Endothelial cell of umbilical vein (primary cell): ENCODE measurements at regions not wholly inside any gene's neighbourhood (a gene's known extent, or its start where the extent isn't known, plus 50 kb on each side); places are given as distances from the start of the nearest gene placed in this dataset.

Experiments
- BruUV-seq: library from RNA; stranded (reverse); fragments of 400-500 nt; replicated peaks from 2 replicates; lab custom pipeline; 2021; lab: Mats Ljungman, UMichigan
- CTCF ChIA-PET: fragments of 300-600, 350-600 bp; sonication (Branson Sonifier 250); formaldehyde crosslinking; loops from one replicate; lab custom pipeline; 2021; ENCODE audit warnings: antibody characterized with exemption, inconsistent platforms; lab: Charles Lee
- POLR2A ChIA-PET: fragments of 300-600, 350-600 bp; sonication (Branson Sonifier 250); formaldehyde crosslinking; loops from one replicate; lab custom pipeline; 2021; ENCODE audit warnings: antibody characterized with exemption, inconsistent platforms; lab: Charles Lee
- DNase-seq: peaks from one replicate; pipeline ENCODE4 v3.0.0-alpha.2; 2011; ENCODE audit warnings: low read depth, low spot score
- FAIRE-seq: peaks from 2 replicates; lab custom pipeline; 2011; peaks lifted over from hg19 to GRCh38; lab: Jason Lieb, UNC
- H2AFZ ChIP-seq: 2 replicates; pipeline ENCODE4 v1.6.0; 2012; ENCODE audit warnings: low read depth, low read length, control low read depth, inconsistent platforms
- H3K27ac ChIP-seq: 2 replicates; pipeline ENCODE4 v1.5.1; 2011; ENCODE audit warnings: low read depth, mild to moderate bottlenecking, control low read depth, low read length, moderate library complexity; ENCODE audit not compliant: insufficient read depth
- H3K27me3 ChIP-seq, 2 experiments: 2 replicates each; pipeline versions ENCODE4 v1.6.0 to v1.6.1; 2011; ENCODE audit warnings: low read length in 2 of 2, mixed read lengths in 1 of 2; ENCODE audit not compliant: control insufficient read depth in 2 of 2, insufficient read depth in 2 of 2
- H3K36me3 ChIP-seq, 2 experiments: 2 replicates in 1 of 2; 3 replicates in 1 of 2; pipeline ENCODE4 v1.5.1; 2011; ENCODE audit warnings: low read length in 2 of 2, mild to moderate bottlenecking in 1 of 2, moderate library complexity in 1 of 2; ENCODE audit not compliant: control insufficient read depth in 2 of 2, insufficient read depth in 2 of 2; ENCODE audit errors: extremely low read depth in 1 of 2
- H3K4me1 ChIP-seq: 3 replicates; pipeline ENCODE4 v1.5.1; 2011; ENCODE audit warnings: mild to moderate bottlenecking, low read length; ENCODE audit not compliant: control insufficient read depth, insufficient read depth; ENCODE audit errors: extremely low read depth
- H3K4me2 ChIP-seq: 2 replicates; pipeline ENCODE4 v1.6.1; 2011; ENCODE audit warnings: low read length, control low read depth, mixed read lengths; ENCODE audit not compliant: insufficient read depth
- H3K4me3 ChIP-seq, 3 experiments: fragments of 200-600 bp in 1 of 3; sonication (generic), shearing (Covaris generic) in 1 of 3; replicated peaks in 1 of 3; 2 replicates each; pipeline ENCODE4 v1.5.1; 2011 to 2016; ENCODE audit warnings: control low read depth in 3 of 3, low read length in 3 of 3, mild to moderate bottlenecking in 2 of 3, inconsistent platforms in 1 of 3, low read depth in 1 of 3, moderate library complexity in 1 of 3; ENCODE audit not compliant: insufficient read depth in 1 of 3
- H3K79me2 ChIP-seq: 2 replicates; pipeline ENCODE4 v1.6.0; 2012; ENCODE audit warnings: low read length, inconsistent platforms; ENCODE audit not compliant: control insufficient read depth, insufficient read depth
- H3K9ac ChIP-seq: replicated peaks from 2 replicates; pipeline ENCODE3; 2011; ENCODE audit warnings: low read length, control low read depth; ENCODE audit not compliant: insufficient read depth; ENCODE audit errors: extremely low read depth
- H3K9me1 ChIP-seq: replicated peaks from 3 replicates; pipeline ENCODE4 v1.6.0; 2011; ENCODE audit warnings: mild to moderate bottlenecking, low read length; ENCODE audit not compliant: control insufficient read depth, insufficient read depth; ENCODE audit errors: extremely low read depth
- H3K9me3 ChIP-seq: replicated peaks from 2 replicates; pipeline ENCODE4 v1.5.1; 2012; ENCODE audit warnings: low read length, inconsistent platforms; ENCODE audit not compliant: control insufficient read depth, insufficient read depth
- H4K20me1 ChIP-seq: replicated peaks from 2 replicates; pipeline ENCODE3; 2011; ENCODE audit warnings: mild to moderate bottlenecking, low read length; ENCODE audit not compliant: control insufficient read depth, insufficient read depth; ENCODE audit errors: extremely low read depth
- CTCF ChIP-seq, 2 donors: IDR thresholded peaks; 1 replicate in 1 of 2; 2 replicates in 1 of 2; pipeline ENCODE4 v1.5.1; 2011; ENCODE audit warnings: low read length in 2 of 2, mild to moderate bottlenecking in 2 of 2, moderate library complexity in 2 of 2, control low read depth in 1 of 2, inconsistent platforms in 1 of 2, low read depth in 1 of 2; ENCODE audit not compliant: insufficient read depth in 1 of 2; ENCODE audit errors: extremely low read depth in 1 of 2
- EZH2 ChIP-seq: IDR thresholded peaks from 2 replicates; pipeline ENCODE4 v1.6.1; 2012; ENCODE audit warnings: borderline replicate concordance, low read depth, mild to moderate bottlenecking, moderate library complexity, low read length, inconsistent platforms; ENCODE audit not compliant: severe bottlenecking
- FOS ChIP-seq: IDR thresholded peaks from 2 replicates; pipeline ENCODE4 v1.6.1; 2011; ENCODE audit warnings: mild to moderate bottlenecking, low read length, moderate library complexity, borderline replicate concordance; ENCODE audit not compliant: insufficient read depth
- GATA2 ChIP-seq: IDR thresholded peaks from 2 replicates; pipeline ENCODE4 v1.7.0; 2011; ENCODE audit warnings: low read depth, mild to moderate bottlenecking, moderate library complexity, mixed read lengths, low read length; ENCODE audit not compliant: insufficient read length, insufficient read depth
- JUN ChIP-seq: IDR thresholded peaks from 2 replicates; pipeline ENCODE4 v1.6.1; 2011; ENCODE audit warnings: borderline replicate concordance, low read depth; ENCODE audit not compliant: insufficient read length, insufficient read depth
- MAX ChIP-seq: IDR thresholded peaks from 2 replicates; pipeline ENCODE4 v1.6.1; 2011; ENCODE audit not compliant: insufficient read depth, insufficient read length
- MYC ChIP-seq: IDR thresholded peaks from one replicate; pipeline ENCODE4 v1.6.1; 2011; ENCODE audit warnings: mild to moderate bottlenecking, low read depth, low read length
- POLR2A ChIP-seq: IDR thresholded peaks from 2 replicates; pipeline ENCODE4 v1.6.1; 2012; ENCODE audit warnings: low read depth, mild to moderate bottlenecking, control low read depth, low read length
- POLR2AphosphoS5 ChIP-seq: IDR thresholded peaks from 2 replicates; pipeline ENCODE4 v1.6.1; 2012; ENCODE audit warnings: low read depth, mild to moderate bottlenecking, control low read depth, low read length, moderate library complexity; ENCODE audit not compliant: insufficient read depth
- dilution Hi-C: fragments of 300-500 bp; cut with MboI; formaldehyde crosslinking; loops from one replicate; pipeline ENCODE4 v1.15.0; 2019; ENCODE audit warnings: low sequenced_read_pairs; ENCODE audit not compliant: extremely low pct_ligation_motif_present
- intact Hi-C: fragments of 100-400 bp; cut with micrococcal nuclease; formaldehyde crosslinking; loops from one replicate; pipeline ENCODE4 v1.10.0; 2022

GRCh38 chr2:8158711-8159110 lies 523.1 kb upstream of the ID2 start:
- CTCF ChIA-PET, result no interaction called here
- intact Hi-C loops, result no loop called here

More at GRCh38 chr2:8158711-8159110, 523.1 kb upstream of the ID2 start:
- Histone ChIP-seq H3K4me2 (no peak overlapping the region), H3K27ac (no peak overlapping the region), H3K4me1 (peaks cover 9% of the 10 kb centered on the region), H3K9me3 (no peaks in the 10 kb centered on the region), H3K36me3 (no peaks in the 10 kb centered on the region), H4K20me1 (no peaks in the 10 kb centered on the region), H3K9me1 (no peaks in the 10 kb centered on the region), H3K4me3 (no peak overlapping the region), H3K79me2 (no peaks in the 10 kb centered on the region), H3K27me3 (no peaks in the 10 kb centered on the region), H3K9ac (no peak overlapping the region), H2AFZ (no peak overlapping the region)
- FAIRE-seq (no peak), DNase-seq (no peak)
- no TSS peak for BruUV-seq
- TF ChIP-seq POLR2A (no peak), CTCF (IDR thresholded peaks at IDR 0.05; ENCODE audit: extremely low read depth in 1 of 2, insufficient read depth in 1 of 2, low read depth in 1 of 2, low read length in 2 of 2) (no peak), MAX (no peak), JUN (no peak), EZH2 (no peak), MYC (no peak), GATA2 (no peak), FOS (no peak), POLR2AphosphoS5 (no peak)
- POLR2A ChIA-PET, result no interaction called here
- dilution Hi-C loops, result no loop called here
